ENCODE measurements at regions not wholly inside any gene's neighbourhood (a gene's known extent, or its start where the extent isn't known, plus 50 kb on each side); places are given as distances from the start of the nearest gene placed in this dataset.
"Not testable (repeated sequence)": the region's sequence is repeated elsewhere in the genome, so short reads cannot be mapped to it uniquely, and the experiment has no call there.

GRCh38 chr14:37778135-37778943 is 182.9 kb downstream of the TTC6 start:
- Histone ChIP-seq H3K4me1 (no peaks in the 10 kb centered on the region), H3K27me3 (no peaks in the 10 kb centered on the region), H3K36me3 (no peaks in the 10 kb centered on the region), H3K9me3 (peaks cover 8% of the 10 kb centered on the region), H3K27ac (no peak overlapping the region), H3K4me3 (no peak overlapping the region)
- intact Hi-C loops (cut with DNase I): no loop called here
- peak; percentile 14 for ATAC-seq
- no peak for DNase-seq
- no peak for TF ChIP-seq CTCF (IDR thresholded peaks at IDR 0.05)

GRCh38 chr14:37779480-37779879 is 184.1 kb downstream of the TTC6 start:
- Histone ChIP-seq H3K27ac (no peak overlapping the region), H3K36me3 (no peaks in the 10 kb centered on the region), H3K4me1 (no peaks in the 10 kb centered on the region), H3K9me3 (peaks cover 8% of the 10 kb centered on the region), H3K4me3 (no peak overlapping the region), H3K27me3 (no peaks in the 10 kb centered on the region)
- no peak for TF ChIP-seq CTCF (IDR thresholded peaks at IDR 0.05)
- intact Hi-C loops (cut with DNase I): no loop called here
- ATAC-seq (no peak), DNase-seq (no peak)

DNA sequence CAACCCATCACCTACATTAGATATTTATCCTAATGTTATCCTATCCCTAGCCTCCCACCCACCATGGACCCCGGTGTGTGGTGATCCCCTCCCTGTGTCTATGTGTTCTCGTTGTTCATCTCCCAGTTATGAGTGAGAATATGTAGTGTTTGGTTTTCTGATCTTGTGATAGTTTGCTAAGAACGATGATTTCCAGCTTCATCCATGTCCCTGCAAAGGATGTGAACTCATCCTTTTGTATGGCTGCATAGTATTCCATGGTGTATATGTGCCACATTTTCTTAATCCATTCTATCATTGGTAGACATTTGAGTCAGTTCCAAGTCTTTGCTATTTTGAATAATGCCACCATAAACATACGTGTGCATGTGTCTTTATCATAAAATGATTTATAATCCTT is 185.3 kb downstream of the TTC6 start:
- intact Hi-C loops (cut with DNase I); DNase-seq: not testable (repeated sequence)

DNA sequence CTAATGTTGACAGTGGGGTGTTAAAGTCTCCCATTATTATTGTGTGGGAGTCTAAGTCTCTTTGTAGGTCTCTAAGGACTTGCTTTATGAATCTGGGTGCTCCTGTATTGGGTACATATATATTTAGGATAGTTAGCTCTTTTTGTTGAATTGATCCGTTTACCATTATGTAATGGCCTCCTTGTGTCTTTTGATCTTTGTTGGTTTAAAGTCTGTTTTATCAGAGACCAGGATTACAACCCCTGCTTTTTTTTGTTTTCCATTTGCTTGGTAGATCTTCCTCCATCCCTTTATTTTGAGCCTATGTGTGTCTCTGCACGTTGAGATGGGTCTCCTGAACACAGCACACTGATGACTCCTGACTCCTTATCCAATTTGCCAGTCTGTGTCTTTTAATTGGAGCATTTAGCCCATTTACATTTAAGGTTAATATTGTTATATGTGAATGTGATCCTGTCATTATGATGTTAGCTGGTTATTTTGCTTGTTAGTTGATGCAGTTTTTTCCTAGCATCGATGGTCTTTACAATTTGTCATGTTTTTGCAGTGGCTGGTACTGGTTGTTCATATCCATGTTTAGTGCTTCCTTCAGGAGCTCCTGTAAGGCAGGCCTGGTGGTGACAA is 188.9 kb downstream of the TTC6 start:
- H3K36me3 ChIP-seq; H3K4me1 ChIP-seq; DNase-seq; H3K9me3 ChIP-seq; H3K4me3 ChIP-seq; H3K27me3 ChIP-seq; intact Hi-C loops (cut with DNase I); H3K27ac ChIP-seq; ATAC-seq: not testable (repeated sequence)

More for the DNA sequence above, 185.3 kb downstream of the TTC6 start:
- H3K4me1 ChIP-seq, H3K27ac ChIP-seq, H3K9me3 ChIP-seq, H3K36me3 ChIP-seq, H3K4me3 ChIP-seq, H3K27me3 ChIP-seq, ATAC-seq: not testable (repeated sequence)

DNA sequence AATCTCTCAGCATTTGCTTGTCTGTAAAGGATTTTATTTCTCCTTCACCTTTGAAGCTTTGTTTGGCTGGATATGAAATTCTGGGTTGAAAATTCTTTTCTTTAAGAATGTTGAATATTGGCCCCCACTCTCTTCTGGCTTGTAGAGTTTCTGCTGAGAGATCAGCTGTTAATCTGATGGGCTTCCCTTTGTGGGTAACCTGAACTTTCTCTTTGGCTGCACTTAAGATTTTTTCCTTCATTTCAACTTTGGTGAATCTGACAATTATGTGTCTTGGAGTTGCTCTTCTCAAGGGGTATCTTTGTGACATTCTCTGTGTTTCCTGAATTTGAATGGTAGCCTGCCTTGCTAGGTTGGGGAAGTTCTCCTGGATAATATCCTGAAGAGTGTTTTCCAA is 189.4 kb downstream of the TTC6 start:
- H3K4me3 ChIP-seq; DNase-seq; H3K4me1 ChIP-seq; H3K9me3 ChIP-seq; H3K27ac ChIP-seq; H3K36me3 ChIP-seq; ATAC-seq; H3K27me3 ChIP-seq; intact Hi-C loops (cut with DNase I): not testable (repeated sequence)

DNA sequence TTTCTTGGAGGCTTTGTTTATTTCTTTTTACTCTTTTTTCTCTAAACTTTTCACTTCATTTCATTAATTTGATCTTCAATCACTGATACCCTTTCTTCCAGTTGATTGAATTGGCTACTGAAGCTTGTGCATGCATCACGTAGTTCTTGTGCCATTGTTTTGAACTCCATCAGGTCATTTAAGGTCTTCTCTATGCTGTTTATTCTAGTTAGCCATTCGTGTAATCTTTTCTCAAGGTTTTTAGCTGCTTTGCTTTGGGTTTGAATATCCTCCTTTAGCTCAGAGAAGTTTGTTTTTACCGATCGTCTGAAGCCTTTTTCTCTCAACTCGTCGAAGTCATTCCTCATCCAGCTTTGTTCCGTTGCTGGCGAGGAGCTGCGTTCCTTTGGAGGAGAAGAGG is 189.9 kb downstream of the TTC6 start:
- H3K27me3 ChIP-seq, ATAC-seq, H3K36me3 ChIP-seq: not testable (repeated sequence)

DNA sequence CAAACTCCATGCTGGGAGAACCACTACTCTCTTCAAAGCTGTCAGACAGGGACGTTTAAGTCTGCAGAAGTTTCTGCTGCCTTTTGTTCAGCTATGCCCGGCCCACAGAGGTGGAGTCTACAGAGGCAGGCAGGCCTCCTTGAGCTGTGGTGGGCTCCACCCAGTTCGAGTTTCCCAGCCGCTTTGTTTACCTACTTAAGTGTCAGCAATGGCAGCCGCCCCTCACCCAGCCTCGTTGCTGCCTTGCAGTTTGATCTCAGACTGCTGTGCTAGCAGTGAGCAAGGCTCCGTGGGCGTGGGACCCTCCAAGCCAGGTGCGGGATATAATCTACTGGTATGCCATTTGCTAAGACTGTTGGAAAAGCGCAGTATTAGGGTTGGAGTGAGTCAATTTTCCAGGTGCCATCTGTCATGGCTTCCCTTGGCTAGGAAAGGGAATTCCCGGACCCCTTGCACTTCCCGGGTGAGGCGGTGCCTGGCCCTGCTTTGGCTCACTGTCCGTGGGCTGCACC is 190.7 kb downstream of the TTC6 start:
- H3K36me3 ChIP-seq; H3K27me3 ChIP-seq; DNase-seq; H3K4me3 ChIP-seq; intact Hi-C loops (cut with DNase I); H3K9me3 ChIP-seq; H3K4me1 ChIP-seq; ATAC-seq; H3K27ac ChIP-seq: not testable (repeated sequence)

More for the DNA sequence above, 189.9 kb downstream of the TTC6 start:
- H3K27ac ChIP-seq; intact Hi-C loops (cut with DNase I); H3K4me1 ChIP-seq; H3K4me3 ChIP-seq; DNase-seq; H3K9me3 ChIP-seq: not testable (repeated sequence)

- Histone ChIP-seq H3K9me3 (no peaks in the 10 kb centered on the region), H3K27ac (no peak overlapping the region), H3K36me3 (no peaks in the 10 kb centered on the region), H3K4me3 (no peak overlapping the region), H3K27me3 (no peaks in the 10 kb centered on the region), H3K4me1 (no peaks in the 10 kb centered on the region)
- ATAC-seq: no peak
- TF ChIP-seq CTCF (IDR thresholded peaks at IDR 0.05): no peak
- no peak for DNase-seq
- intact Hi-C loops (cut with DNase I): no loop called here
Observed at GRCh38 chr14:37787879-37788494, 192.6 kb downstream of the TTC6 start.

All from upper lobe of right lung (tissue), 1 donor.